SU-DHL-6 (cell line): ENCODE measurements at regions not wholly inside any gene's neighbourhood (a gene's known extent, or its start where the extent isn't known, plus 50 kb on each side); places are given as distances from the start of the nearest gene placed in this dataset.

Experiments
- CTCF ChIP-seq: fragments of 200-600 bp; sonication (generic); IDR thresholded peaks from one replicate; pipeline ENCODE4 v1.5.1; 2017; ENCODE audit warnings: antibody characterized with exemption, mild to moderate bottlenecking, low read length, moderate library complexity; ENCODE audit not compliant: insufficient read depth, poor library complexity, severe bottlenecking
- EZH2phosphoT487 ChIP-seq: fragments of 200-600 bp; sonication (generic), shearing (Covaris generic); conservative IDR thresholded peaks from 2 replicates; pipeline ENCODE4 v1.6.1; 2018; ENCODE audit warnings: mild to moderate bottlenecking, antibody characterized with exemption, low read length, moderate library complexity, mixed read lengths

- no peak for TF ChIP-seq CTCF
- no peak for TF ChIP-seq EZH2phosphoT487
These were observed 157.9 kb downstream of the UQCRFS1 start for GRCh38 chr19:29054886-29055675.
